Left cardiac atrium (tissue), 4 donors: ENCODE measurements at regions not wholly inside any gene's neighbourhood (a gene's known extent, or its start where the extent isn't known, plus 50 kb on each side); places are given as distances from the start of the nearest gene placed in this dataset.
"Not testable (repeated sequence)": the region's sequence is repeated elsewhere in the genome, so short reads cannot be mapped to it uniquely, and the experiment has no call there.

Source experiments
- ATAC-seq, 2 donors: fragments of 200-7000 bp; cut with Tn5 transposase; one replicate each; pipeline ENCODE4 v1.9.1; 2020; ENCODE audit warnings: mild to moderate bottlenecking in 2 of 2, moderate library complexity in 2 of 2
- DNase-seq: peaks from one replicate; pipeline ENCODE4 v3.0.0-alpha.2; 2020
- intact Hi-C, 2 donors: fragments of 100-400 bp; cut with DNase I; formaldehyde crosslinking; loops; one replicate each; pipeline versions ENCODE4 v1.14.1 to v1.15.1; 2022 to 2023
- donor health status: DM: no; HTN: yes; CAD: no.
- donor health status: DM: no; HTN: yes; CAD: no; lungs with severe emphysema.
- donor health status: DM: yes; HTN: yes; CAD: no.
- donor health status: Dilated cardiomyopathy.

DNA sequence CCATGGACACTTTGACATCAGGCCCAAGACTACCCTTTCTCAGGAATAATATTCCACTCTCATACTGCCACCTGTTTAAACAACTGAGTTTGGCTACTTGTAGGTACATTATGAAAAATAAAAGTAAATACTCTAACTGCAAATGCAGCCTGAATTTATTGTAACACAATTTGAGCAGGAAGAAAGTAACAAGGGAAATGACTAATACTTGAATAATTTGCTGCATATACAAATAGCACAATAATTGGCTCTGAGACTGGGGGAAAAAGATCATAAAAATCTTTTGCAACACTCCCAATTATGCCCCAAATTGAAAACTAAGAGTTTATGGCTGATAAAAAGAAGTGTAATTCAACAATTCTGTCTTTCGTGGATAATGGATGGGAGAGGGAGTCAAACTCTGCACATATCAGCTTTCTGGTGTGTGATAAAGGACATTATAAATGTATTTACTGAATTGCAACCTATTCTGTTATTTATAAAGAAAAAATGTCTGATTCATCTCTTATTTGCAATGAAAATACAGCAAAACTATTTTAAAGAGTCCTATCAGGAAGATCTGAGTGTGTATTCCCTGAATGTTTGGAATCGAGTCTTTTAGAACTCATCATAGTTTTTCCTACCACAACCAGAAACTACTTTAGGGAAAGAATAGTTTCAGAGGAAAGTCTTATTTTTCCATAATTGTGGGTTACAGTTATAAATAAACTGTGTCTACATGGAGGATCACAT lies 359.0 kb downstream of the JRKL start:
- no peak for ATAC-seq
- intact Hi-C loops = no loop called here
- no peak for DNase-seq

DNA sequence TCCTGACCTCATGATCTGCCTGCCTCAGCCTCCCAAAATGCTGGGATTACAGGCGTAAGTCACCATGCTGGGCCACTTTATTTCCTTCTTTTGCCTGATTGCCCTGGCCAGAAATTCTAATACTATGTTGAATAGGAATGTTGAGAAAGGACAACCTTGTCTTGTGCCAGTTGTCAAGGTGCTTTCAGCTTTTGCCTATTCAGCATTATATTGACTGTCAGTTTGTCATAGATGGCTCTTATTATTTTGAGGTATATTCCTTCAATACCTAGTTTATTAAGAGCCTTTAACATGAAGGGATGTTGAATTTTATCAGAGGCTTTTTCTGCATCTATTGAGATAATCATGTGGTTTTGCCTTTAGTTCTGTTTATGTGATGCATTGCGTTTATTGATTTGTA lies 362.0 kb downstream of the JRKL start:
- DNase-seq, intact Hi-C loops, ATAC-seq: not testable (repeated sequence)

DNA sequence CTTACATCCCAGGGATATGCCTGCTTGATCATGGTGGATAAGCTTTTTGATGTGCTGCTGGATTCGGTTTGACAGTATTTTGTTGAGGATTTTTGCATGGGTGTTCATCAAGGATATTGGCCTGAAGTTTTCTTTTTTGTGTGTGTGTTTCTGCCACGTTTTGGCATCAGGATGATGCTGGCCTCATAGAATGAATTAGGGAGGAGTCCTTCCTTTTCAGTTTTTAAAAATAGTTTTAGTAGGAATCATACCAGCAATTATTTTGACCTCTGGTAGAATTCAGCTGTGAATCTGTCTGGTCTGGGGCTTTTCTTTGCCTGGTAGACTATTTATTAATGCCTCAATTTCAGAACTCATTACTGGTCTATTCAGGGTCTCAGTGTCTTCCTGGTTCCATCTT lies 362.4 kb downstream of the JRKL start:
- ATAC-seq (no peak), DNase-seq (no peak)
- intact Hi-C loops = no loop called here

- intact Hi-C loops = no loop called here
- ATAC-seq (no peak), DNase-seq (no peak)
Observed at GRCh38 chr11:96753997-96754396, 364.2 kb downstream of the JRKL start.

GRCh38 chr11:96755209-96755608 lies 365.4 kb downstream of the JRKL start:
- intact Hi-C loops = no loop called here
- ATAC-seq (no peak), DNase-seq (no peak)

DNA sequence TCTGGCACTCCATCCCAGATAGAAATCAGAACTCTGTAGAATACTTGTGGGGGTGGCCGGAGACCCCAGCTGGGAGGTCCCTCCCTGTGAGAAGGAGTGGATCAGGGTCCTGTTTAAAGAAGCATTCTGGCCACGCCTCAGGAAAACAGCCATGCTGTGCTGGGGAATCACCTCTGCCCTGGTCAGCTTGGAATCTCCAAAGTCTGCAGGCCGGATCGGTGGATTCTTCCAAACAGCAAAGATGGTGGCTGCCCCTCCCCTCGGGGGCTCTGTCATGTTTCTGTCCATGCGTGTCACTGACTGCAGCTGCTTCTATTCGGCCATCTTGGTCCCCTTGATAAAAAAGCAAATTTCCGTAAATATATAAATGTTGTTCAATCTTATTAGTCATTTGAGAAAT lies 365.9 kb downstream of the JRKL start:
- ATAC-seq (no peak), DNase-seq (no peak)
- intact Hi-C loops = no loop called here

GRCh38 chr11:96758957-96759356 lies 369.1 kb downstream of the JRKL start:
- ATAC-seq = no peak
- DNase-seq = no peak
- intact Hi-C loops = no loop called here

- no peak for ATAC-seq
- intact Hi-C loops = no loop called here
Observed at GRCh38 chr11:96760306-96760705, 370.5 kb downstream of the JRKL start.

DNA sequence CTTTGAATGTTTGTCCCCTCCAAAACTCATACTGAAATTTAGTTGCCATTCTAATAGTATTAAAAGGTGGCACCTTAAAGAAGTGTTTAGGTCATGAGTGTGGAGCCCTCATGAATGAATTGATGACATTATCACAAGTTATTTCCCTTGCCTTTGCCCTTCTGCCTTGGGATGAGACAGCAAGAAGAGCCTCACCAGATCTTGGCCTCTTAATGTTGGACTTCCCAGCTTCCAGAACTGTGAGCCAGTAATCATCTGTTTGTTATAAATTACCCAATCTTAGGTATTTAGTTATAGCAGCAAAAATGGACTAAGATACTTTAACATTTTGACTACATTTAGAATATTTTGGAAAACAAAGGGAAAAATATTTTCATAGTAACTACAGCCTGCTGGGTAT lies 371.0 kb downstream of the JRKL start:
- intact Hi-C loops = no loop called here

More at GRCh38 chr11:96760306-96760705, 370.5 kb downstream of the JRKL start:
- DNase-seq = no peak

DNA sequence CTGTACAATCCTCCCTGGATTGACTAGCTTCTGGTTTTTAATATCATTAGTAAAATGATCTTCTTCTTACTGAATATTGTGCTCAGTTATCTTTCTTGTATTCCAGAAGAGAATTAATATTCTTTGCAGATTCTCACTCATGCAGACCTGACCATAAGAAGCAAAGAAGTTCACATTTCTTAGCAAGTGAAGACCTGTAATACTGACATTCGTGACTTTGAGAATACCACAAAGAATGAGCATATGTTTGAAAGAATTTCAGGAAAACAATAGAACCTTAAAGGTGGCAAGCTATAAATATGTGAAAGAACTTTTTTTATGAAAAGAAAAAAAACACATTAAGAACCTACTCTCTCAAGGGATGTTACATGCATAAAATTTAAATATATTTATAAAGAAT lies 371.6 kb downstream of the JRKL start:
- DNase-seq = no peak
- intact Hi-C loops = no loop called here
- ATAC-seq = no peak

More for the DNA sequence above, 371.0 kb downstream of the JRKL start:
- DNase-seq (no peak), ATAC-seq (no peak)

DNA sequence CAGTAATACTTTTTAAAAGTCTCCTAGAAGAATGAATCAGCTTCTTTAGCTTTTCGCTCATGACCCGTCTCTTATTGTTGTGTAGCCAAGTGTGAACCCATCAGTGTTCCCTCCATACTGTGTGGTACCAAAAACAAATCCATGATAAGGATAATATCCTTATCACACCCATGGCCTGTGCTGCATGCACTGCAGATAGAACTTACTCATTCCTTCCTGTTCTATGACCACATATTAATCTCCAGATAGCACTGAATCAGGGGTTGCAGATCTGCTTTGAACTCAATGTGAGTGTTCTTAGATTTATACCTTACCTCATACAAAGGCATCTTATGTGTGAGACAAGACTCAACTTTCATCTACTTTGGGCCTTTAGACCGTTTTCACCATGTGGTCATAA lies 373.4 kb downstream of the JRKL start:
- DNase-seq (no peak), ATAC-seq (no peak)
- intact Hi-C loops = no loop called here

- intact Hi-C loops = no loop called here
- ATAC-seq (no peak), DNase-seq (no peak)
Observed at GRCh38 chr11:96778272-96778671, 388.5 kb downstream of the JRKL start.

GRCh38 chr11:96779030-96779429 lies 389.2 kb downstream of the JRKL start:
- ATAC-seq (no peak), DNase-seq (no peak)
- intact Hi-C loops = no loop called here

DNA sequence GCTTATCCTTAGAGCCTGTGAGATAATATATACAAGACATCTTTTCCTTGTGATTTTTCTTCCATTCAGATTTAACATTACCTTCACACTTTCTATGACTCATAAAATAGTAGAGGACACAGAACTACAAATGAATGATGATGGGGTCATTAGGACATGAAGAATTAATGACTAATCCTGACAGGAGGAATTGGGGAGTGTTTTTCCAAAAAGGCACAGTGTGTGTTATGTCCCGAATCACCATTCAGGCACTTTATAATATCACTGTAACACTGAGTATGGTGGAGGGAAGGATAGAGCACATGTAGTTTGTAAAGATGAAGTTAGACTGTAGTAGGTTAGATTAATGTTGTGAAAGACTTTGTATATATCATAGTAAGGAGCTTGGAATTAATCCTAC lies 391.3 kb downstream of the JRKL start:
- ATAC-seq (no peak), DNase-seq (no peak)
- intact Hi-C loops = no loop called here

- no peak for ATAC-seq
- intact Hi-C loops = no loop called here
- no peak for DNase-seq
Observed at GRCh38 chr11:96782632-96783031, 392.8 kb downstream of the JRKL start.

DNA sequence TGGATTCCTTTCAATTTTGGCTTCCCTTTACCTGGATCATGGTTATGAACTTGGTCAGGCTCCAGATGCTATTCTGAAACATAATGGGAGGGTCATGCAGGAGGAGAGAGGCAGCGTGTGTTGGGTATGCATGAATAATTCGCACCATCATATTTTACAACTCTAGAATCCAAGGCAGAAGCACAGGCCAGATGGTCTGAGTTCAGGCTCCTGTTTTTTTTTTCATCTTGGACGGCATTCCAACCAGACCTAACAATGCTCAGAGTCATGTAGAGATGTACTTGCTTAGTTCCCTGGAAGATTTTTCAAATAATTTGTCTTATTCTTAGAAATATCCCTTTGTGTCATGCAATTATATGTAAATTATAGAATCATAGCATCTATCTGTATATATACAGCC lies 393.5 kb downstream of the JRKL start:
- DNase-seq = no peak
- intact Hi-C loops = no loop called here
- ATAC-seq = no peak

- DNase-seq (no peak), ATAC-seq (no peak)
- intact Hi-C loops = no loop called here
Observed at GRCh38 chr11:96785073-96785472, 395.3 kb downstream of the JRKL start.

GRCh38 chr11:96794152-96794551 lies 404.3 kb downstream of the JRKL start:
- ATAC-seq (no peak), DNase-seq (no peak)
- intact Hi-C loops = no loop called here

DNA sequence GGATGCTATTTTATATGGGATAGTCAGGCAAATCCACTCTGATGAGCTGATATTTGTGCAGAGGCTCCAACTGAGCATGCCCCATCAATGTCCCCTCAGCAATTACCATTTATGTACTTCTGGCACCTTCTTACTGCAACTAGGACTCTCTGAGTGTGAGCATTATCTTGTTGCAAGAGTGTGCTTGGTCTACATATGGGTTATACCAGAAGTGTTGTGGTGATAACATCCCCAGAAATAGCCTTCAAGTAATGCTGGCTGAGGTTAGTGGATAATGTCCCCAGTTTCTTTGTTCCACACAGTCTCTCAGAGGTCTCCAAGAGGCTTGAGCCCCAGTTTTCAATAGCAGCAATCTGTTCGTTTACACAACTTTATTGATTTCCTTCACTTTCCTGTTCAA lies 408.6 kb downstream of the JRKL start:
- peak; percentile 91 to 95 for ATAC-seq
- DNase-seq = no peak
- intact Hi-C loops = no loop called here

DNA sequence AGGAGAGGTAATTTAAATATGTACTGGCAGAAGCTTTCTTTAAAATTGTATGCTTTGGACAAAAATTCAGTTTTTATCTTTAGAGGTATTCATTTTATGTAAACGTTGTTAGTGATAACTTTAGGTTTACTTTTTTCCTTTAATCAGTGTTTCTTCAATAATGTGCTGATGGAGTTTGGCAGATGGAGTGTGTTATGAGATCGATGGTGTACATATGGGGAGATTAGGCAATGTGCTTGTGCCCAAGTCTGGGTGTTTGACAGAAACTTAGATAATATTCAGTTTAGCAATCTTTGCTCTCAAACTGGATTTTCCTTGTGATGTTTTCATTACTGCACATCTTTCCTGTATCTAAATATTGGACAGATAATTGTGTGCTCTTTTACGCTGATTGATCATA lies 425.4 kb downstream of the JRKL start:
- intact Hi-C loops = no loop called here
- DNase-seq (no peak), ATAC-seq (no peak)

DNA sequence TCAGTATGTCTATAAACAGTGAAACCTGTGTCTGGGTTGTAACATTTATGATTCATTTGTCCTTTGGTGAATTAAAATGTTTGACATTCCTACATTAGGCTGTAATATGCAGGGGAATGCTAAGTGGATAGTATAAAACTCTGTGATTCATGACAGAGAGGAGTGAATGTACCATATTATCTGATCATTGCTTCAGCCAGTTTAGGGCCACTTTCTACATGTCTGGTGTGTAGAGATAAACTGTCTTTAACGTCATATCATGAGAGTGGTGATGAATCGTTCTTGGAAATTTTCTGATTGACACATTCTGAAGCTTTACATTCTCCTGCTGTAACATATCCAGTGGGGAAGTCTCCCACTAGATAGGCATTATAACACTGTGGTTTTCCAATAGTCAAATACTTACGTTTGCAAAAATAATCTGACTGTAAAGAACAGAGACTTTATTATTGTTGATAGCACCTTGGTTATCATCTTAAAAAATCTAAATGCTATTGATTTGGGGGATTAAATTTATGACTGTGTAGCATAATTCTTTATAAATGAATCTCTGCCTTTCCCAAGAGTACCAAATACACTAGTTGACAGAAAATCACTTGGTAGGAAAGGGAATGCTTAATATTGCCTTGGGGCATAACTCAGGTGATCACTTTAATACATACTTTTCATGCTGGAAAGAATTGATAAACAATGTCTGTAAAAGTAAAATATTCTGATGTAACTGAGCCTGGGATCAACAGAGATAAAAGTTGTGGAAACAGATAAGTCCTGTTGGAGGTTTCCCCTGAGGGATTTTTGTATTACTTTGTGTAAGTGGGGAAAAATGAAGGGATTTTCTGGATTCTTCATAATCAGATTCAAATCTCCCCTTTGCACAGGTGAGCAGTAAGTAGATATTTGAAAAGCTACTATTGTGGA lies 427.9 kb downstream of the JRKL start:
- intact Hi-C loops = no loop called here
- ATAC-seq = peak in 1 of 2 donors; percentile 48
- DNase-seq = no peak
